ENCODE measurements at regions not wholly inside any gene's neighbourhood (a gene's known extent, or its start where the extent isn't known, plus 50 kb on each side); places are given as distances from the start of the nearest gene placed in this dataset.

GRCh38 chr15:97600190-97600589 is 360.3 kb upstream of the ARRDC4 start:
- DNase-seq (ENCODE audit: low read depth) = no peak

DNA sequence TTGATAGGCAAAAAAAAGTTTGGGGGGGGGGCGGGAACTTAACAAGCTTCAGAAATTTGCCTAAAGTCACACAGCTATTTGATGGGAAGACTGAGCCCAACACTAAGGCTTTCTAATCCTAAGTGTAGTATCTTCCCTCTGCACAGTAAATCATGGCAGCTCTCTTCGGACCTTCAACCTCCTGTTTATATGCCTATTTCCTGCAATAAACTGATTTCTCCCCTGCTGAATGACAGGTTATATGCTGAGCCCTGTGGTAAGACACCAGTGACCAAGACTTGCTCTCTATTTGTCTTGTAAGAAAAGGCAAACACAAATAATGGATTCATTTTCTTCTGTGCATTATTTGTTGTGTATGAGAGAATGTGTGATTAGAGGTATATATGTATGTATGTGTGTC is 355.8 kb upstream of the ARRDC4 start:
- no peak for DNase-seq (ENCODE audit: low read depth)

- DNase-seq (ENCODE audit: low read depth) = no peak
Observed at GRCh38 chr15:97615114-97615513, 345.4 kb upstream of the ARRDC4 start.

- no peak for DNase-seq (ENCODE audit: low read depth)
Observed at GRCh38 chr15:97623091-97623661, 337.3 kb upstream of the ARRDC4 start.

GRCh38 chr15:97627634-97628033 is 332.9 kb upstream of the ARRDC4 start:
- no peak for DNase-seq (ENCODE audit: low read depth)

DNA sequence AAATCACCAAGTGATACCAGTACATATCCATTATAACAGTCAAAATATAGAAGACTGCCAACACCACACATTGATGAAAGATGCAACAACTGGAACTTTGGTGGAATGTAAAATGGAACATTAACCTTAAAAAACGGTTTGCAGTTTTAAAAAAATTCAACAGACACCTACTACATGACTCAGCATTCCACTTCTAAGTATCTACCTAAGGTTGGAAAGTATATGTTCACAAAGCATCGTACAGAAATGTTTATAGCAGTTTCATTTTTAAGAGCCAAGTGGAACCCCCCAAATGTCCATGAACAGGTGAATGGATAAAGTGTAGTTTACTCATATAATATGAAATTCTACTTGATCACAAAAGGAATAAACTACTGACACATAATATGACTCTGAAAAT is 314.7 kb upstream of the ARRDC4 start:
- DNase-seq (ENCODE audit: low read depth) = no peak

GRCh38 chr15:97648728-97649127 is 311.8 kb upstream of the ARRDC4 start:
- no peak for DNase-seq (ENCODE audit: low read depth)

DNA sequence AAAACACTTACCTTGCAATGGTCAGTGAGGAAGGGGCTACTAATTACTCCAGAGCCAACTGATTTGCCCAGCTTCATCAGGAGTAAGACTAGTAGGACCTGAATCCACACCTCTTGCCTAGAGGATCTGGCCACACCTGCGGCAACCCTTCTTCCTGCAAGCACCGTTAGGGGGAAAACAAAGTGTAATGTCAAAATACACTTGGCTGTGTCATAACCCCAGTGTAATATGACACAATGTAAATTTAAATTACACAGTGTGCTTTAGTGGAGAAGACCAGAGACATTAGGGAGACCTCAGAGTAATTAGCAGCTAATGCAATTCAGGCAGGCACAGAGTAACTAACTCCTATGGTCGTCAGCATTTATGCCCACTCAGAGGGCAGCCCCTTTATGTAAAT is 308.5 kb upstream of the ARRDC4 start:
- DNase-seq (ENCODE audit: low read depth) = no peak

- no peak for DNase-seq (ENCODE audit: low read depth)
Observed at GRCh38 chr15:97652700-97653167, 307.8 kb upstream of the ARRDC4 start.

GRCh38 chr15:97653896-97654295 is 306.6 kb upstream of the ARRDC4 start:
- DNase-seq (ENCODE audit: low read depth) = no peak

GRCh38 chr15:97654481-97655076 is 305.9 kb upstream of the ARRDC4 start:
- no peak for DNase-seq (ENCODE audit: low read depth)

DNA sequence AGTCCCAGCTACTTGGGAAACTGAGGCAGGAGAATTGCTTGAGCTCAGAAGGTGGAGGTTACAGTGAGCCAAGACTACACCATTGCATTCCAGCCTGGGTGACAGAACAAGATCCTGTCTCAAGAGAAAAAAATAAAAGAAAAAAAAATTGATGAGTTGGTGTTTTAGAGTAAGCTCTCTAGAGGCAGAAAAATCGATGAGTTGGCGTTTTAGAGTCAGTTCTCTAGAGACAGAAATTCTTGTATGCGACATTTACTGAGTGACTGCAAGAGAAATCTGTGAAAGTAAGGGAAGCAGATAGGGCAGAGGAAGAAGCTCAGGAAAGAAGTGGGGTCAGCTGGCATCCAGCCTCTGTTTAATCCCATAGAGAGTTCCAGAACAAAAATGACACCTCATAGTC is 298.7 kb upstream of the ARRDC4 start:
- no peak for DNase-seq (ENCODE audit: low read depth)

DNA sequence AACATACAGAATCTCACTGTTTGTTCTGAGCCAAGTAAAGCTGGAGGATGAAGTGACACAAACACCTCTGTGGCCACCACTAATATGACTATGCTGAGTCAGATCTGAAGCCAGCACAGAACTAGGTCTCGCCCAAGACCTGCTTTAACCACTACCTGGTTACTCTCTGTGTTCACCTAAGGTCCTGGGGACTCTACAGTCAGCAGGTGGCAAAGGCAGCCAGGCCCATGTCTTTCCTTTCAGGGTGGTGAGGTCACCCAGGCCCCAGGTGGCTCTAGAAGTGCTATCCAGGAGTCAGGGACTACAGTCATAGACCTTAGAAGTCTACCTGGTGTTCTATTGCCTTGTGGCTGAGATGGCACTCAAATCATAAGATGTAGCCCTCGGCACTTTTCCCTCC is 287.9 kb upstream of the ARRDC4 start:
- DNase-seq (ENCODE audit: low read depth) = no peak

- DNase-seq (ENCODE audit: low read depth) = no peak
Observed at GRCh38 chr15:97678656-97679055, 281.8 kb upstream of the ARRDC4 start.

GRCh38 chr15:97679106-97679688 is 281.3 kb upstream of the ARRDC4 start:
- no peak for DNase-seq (ENCODE audit: low read depth)

DNA sequence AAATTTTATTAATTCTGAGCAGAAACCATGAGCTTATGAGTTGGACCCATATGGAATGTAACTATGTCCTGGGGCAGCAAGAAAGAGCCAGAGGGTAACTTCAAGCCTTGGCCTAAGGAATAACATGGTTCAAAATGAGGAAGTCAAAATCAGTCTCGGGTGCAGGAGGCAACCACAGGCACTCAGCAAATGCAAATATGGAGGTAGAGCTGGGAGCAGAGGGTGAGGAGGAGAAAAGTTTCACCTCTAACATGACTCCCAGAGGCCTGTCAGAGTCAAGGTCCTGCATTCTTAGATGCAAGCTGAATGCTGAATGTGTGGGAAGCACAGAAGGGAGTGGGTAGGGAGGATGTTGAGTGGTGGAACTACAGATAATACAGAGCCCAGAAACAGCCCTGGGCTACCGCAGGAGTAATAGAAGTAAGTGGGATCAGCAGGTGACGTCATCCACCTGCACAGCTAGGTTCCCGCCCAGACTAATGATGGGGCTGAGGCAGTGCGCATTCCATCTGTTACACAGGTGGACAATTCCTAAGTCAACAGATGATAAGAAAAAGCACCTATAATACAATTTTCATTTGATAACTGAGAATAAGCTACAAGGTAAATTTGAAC is 279.8 kb upstream of the ARRDC4 start:
- no peak for DNase-seq (ENCODE audit: low read depth)

DNA sequence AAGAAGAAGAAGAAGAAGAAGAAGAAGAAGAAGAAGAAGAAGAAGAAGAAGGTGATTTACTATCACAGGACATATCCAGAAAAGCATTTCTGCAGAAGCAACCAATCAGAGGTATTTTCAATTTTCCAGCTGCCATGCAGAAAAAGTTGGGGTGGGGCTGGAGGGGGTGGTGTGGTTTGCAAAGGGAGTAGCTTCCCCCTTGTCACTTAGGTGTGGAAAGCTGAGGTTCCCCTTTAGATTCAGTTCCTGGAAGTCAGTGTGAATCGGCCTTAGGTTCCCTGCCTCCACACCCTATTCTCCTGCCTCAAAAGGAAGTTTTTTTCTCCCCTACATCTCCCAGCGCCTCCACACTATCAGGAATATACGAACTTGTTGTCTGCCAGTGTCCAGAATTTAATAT is 276.7 kb upstream of the ARRDC4 start:
- no peak for DNase-seq (ENCODE audit: low read depth)

GRCh38 chr15:97684249-97684648 is 276.3 kb upstream of the ARRDC4 start:
- DNase-seq (ENCODE audit: low read depth) = no peak

DNA sequence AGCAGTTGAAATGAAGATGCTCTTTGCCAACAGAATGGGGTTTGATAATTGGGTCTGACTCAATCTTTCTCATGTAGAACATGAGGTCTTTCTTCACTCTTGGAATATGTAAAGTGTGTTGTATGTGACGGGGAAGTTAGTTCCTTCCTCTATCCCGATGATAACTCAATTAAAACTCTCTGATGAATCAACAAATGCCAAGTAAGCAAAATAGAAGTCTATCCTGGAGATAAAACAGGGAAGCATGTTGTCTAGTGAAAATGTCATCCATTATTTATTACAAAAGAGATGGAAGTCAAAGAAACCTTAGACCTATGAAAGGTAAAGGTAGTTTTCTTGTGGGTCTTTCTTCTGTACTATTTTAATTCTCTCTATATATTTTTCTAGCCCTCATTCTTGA is 274.2 kb upstream of the ARRDC4 start:
- no peak for DNase-seq (ENCODE audit: low read depth)

DNA sequence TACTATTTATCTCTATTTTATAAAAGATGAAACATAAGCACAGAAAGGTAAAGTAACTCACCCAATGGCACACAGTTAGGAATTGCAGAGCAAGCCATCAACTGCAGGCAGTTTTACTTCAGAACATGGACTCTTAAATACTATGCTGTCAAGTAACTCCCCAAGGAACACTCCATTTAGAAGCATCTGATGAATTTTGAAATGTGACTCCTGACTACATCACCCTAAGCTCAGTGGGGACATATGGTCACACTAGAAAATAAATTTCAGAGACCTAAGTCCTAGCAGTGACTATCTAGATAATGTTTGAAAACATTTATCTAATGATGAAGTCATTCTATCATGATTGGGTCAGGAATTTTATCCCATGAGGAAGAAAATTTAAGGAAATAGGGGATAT is 272.8 kb upstream of the ARRDC4 start:
- no peak for DNase-seq (ENCODE audit: low read depth)

GRCh38 chr15:97688177-97688576 is 272.3 kb upstream of the ARRDC4 start:
- no peak for DNase-seq (ENCODE audit: low read depth)

- no peak for DNase-seq (ENCODE audit: low read depth)
Observed at GRCh38 chr15:97688886-97689285, 271.6 kb upstream of the ARRDC4 start.

GRCh38 chr15:97691078-97691477 is 269.4 kb upstream of the ARRDC4 start:
- no peak for DNase-seq (ENCODE audit: low read depth)

Measured in RPMI7951 (cell line).